ENCODE measurements at regions not wholly inside any gene's neighbourhood (a gene's known extent, or its start where the extent isn't known, plus 50 kb on each side); places are given as distances from the start of the nearest gene placed in this dataset.

- no peak for TF ChIP-seq CTCF (IDR thresholded peaks at IDR 0.05)
- TF ChIP-seq POLR2A (IDR thresholded peaks at IDR 0.05) = no peak
These were observed 59.4 kb upstream of the ARSJ start for GRCh38 chr4:114038762-114039387.

Data from vagina (tissue), 2 donors.